H1 (cell line): ENCODE measurements at regions not wholly inside any gene's neighbourhood (a gene's known extent, or its start where the extent isn't known, plus 50 kb on each side); places are given as distances from the start of the nearest gene placed in this dataset.

Experiments
- CTCF ChIA-PET: fragments of 300-600 bp; sonication (Branson Sonifier 250); formaldehyde crosslinking; loops from one replicate; lab custom pipeline; 2021; ENCODE audit not compliant: partially characterized antibody; lab: Charles Lee
- POLR2A ChIA-PET: fragments of 300-600 bp; sonication (Branson Sonifier 250); formaldehyde crosslinking; loops from one replicate; lab custom pipeline; 2021; ENCODE audit warnings: inconsistent platforms; ENCODE audit not compliant: partially characterized antibody; lab: Charles Lee
- DNase-seq, 2 experiments: peaks; one replicate each; pipeline versions ENCODE4 v3.0.0 to v3.0.0-alpha.2; 2010 to 2022; ENCODE audit warnings: low spot score in 2 of 2, low read depth in 1 of 2, mixed read lengths in 1 of 2
- FAIRE-seq: peaks from 2 replicates; lab custom pipeline; 2011; peaks lifted over from hg19 to GRCh38; lab: Jason Lieb, UNC
- H2AFZ ChIP-seq: 2 replicates; pipeline ENCODE4 v1.8.1; 2012; ENCODE audit warnings: low read length, inconsistent platforms
- H2AK5ac ChIP-seq: 2 replicates; pipeline ENCODE4 v1.6.1; 2013; ENCODE audit warnings: low read depth, low read length
- H2BK120ac ChIP-seq: replicated peaks from 2 replicates; pipeline ENCODE3; 2013; ENCODE audit warnings: low read depth, low read length, inconsistent platforms
- H2BK12ac ChIP-seq: 2 replicates; pipeline ENCODE4 v1.6.1; 2013; ENCODE audit warnings: low read depth, low read length
- H2BK15ac ChIP-seq: 2 replicates; pipeline ENCODE4 v1.6.1; 2013; ENCODE audit warnings: low read length
- H2BK20ac ChIP-seq: 2 replicates; pipeline ENCODE4 v1.6.1; 2013; ENCODE audit warnings: low read length
- H2BK5ac ChIP-seq: 2 replicates; pipeline ENCODE4 v1.6.1; 2013; ENCODE audit warnings: low read depth, low read length
- H3K14ac ChIP-seq: 2 replicates; pipeline ENCODE4 v1.6.1; 2013; ENCODE audit warnings: inconsistent platforms; ENCODE audit not compliant: insufficient read length
- H3K18ac ChIP-seq: 2 replicates; pipeline ENCODE4 v1.6.1; 2013; ENCODE audit warnings: low read length; ENCODE audit errors: extremely low read depth
- H3K23ac ChIP-seq: 2 replicates; pipeline ENCODE4 v1.6.1; 2013; ENCODE audit warnings: inconsistent platforms; ENCODE audit not compliant: insufficient read length
- H3K23me2 ChIP-seq: 2 replicates; pipeline ENCODE4 v1.6.1; 2013; ENCODE audit warnings: low read depth, low read length
- H3K27ac ChIP-seq: 2 replicates; pipeline ENCODE4 v1.6.1; 2011; ENCODE audit warnings: low read depth, low read length, inconsistent platforms
- H3K27me3 ChIP-seq, 4 experiments: replicated peaks in 1 of 4; 1 replicate in 1 of 4; 2 replicates in 3 of 4; pipeline versions ENCODE4 v1.6.1 to v1.8.1; 2011 to 2013; ENCODE audit warnings: low read length in 3 of 4, mild to moderate bottlenecking in 3 of 4, inconsistent platforms in 2 of 4, mixed read lengths in 2 of 4, moderate library complexity in 1 of 4; ENCODE audit not compliant: control insufficient read depth in 3 of 4, insufficient read depth in 3 of 4; ENCODE audit errors: extremely low read depth in 1 of 4
- H3K36me3 ChIP-seq, 4 experiments: 2 replicates each; pipeline versions ENCODE4 v1.6.1 to v1.8.1; 2011 to 2013; ENCODE audit warnings: mild to moderate bottlenecking in 4 of 4, low read length in 3 of 4, moderate library complexity in 2 of 4, control low read depth in 1 of 4, inconsistent platforms in 1 of 4; ENCODE audit not compliant: insufficient read depth in 4 of 4, control insufficient read depth in 2 of 4
- H3K4ac ChIP-seq: replicated peaks from 2 replicates; pipeline ENCODE3; 2013; ENCODE audit warnings: low read length, low read depth, mixed read lengths, inconsistent platforms; ENCODE audit not compliant: insufficient read length
- H3K4me1 ChIP-seq, 4 experiments: replicated peaks in 1 of 4; 1 replicate in 1 of 4; 2 replicates in 3 of 4; pipeline versions ENCODE4 v1.6.1 to v1.8.1; 2011 to 2013; ENCODE audit warnings: low read length in 3 of 4, inconsistent platforms in 2 of 4, mixed read lengths in 1 of 4; ENCODE audit not compliant: insufficient read depth in 4 of 4, control insufficient read depth in 3 of 4
- H3K4me2 ChIP-seq, 2 experiments: 2 replicates each; pipeline versions ENCODE4 v1.6.1 to v1.8.1; 2011 to 2013; ENCODE audit warnings: low read depth in 2 of 2, low read length in 2 of 2, control low read depth in 1 of 2, inconsistent platforms in 1 of 2, mild to moderate bottlenecking in 1 of 2; ENCODE audit not compliant: insufficient read depth in 1 of 2
- H3K4me3 ChIP-seq, 4 experiments: fragments of 200-600, 300-600 bp in 1 of 4; sonication (generic), shearing (Covaris generic), sonication (Bioruptor Twin) in 1 of 4; 2 replicates each; pipeline versions ENCODE4 v1.5.1 to v1.8.1; 2011 to 2016; ENCODE audit warnings: low read length in 4 of 4, low read depth in 3 of 4, control low read depth in 2 of 4, inconsistent platforms in 2 of 4, mild to moderate bottlenecking in 2 of 4, mixed read lengths in 1 of 4, moderate library complexity in 1 of 4; ENCODE audit not compliant: insufficient read depth in 2 of 4; ENCODE audit errors: extremely low read depth in 1 of 4
- H3K56ac ChIP-seq: replicated peaks from 2 replicates; pipeline ENCODE3; 2013; ENCODE audit warnings: low read depth, mild to moderate bottlenecking, mixed read lengths, low read length, inconsistent platforms; ENCODE audit not compliant: insufficient read length
- H3K79me1 ChIP-seq: 2 replicates; pipeline ENCODE4 v1.6.1; 2013; ENCODE audit warnings: low read depth, low read length, control low read depth
- H3K79me2 ChIP-seq, 2 experiments: 2 replicates each; pipeline versions ENCODE4 v1.6.1 to v1.8.1; 2012 to 2013; ENCODE audit warnings: low read length in 2 of 2, mild to moderate bottlenecking in 2 of 2, inconsistent platforms in 1 of 2; ENCODE audit not compliant: insufficient read depth in 2 of 2, control insufficient read depth in 1 of 2
- H3K9ac ChIP-seq, 4 experiments: replicated peaks in 1 of 4; 1 replicate in 1 of 4; 2 replicates in 3 of 4; pipeline versions ENCODE4 v1.6.1 to v1.8.1; 2011 to 2013; ENCODE audit warnings: low read depth in 3 of 4, low read length in 3 of 4, control low read depth in 2 of 4, mild to moderate bottlenecking in 2 of 4, moderate library complexity in 2 of 4, inconsistent platforms in 1 of 4; ENCODE audit errors: extremely low read depth in 1 of 4
- H3K9me3 ChIP-seq, 2 experiments: 2 replicates each; pipeline versions ENCODE4 v1.6.1 to v1.8.1; 2012 to 2013; ENCODE audit warnings: mild to moderate bottlenecking in 2 of 2, moderate library complexity in 2 of 2, control low read depth in 1 of 2, inconsistent platforms in 1 of 2, low read depth in 1 of 2, low read length in 1 of 2, mixed read lengths in 1 of 2; ENCODE audit not compliant: insufficient read depth in 2 of 2
- H4K20me1 ChIP-seq, 2 experiments: replicated peaks in 1 of 2; 2 replicates each; pipeline versions ENCODE3 to v1.8.1; 2011 to 2013; ENCODE audit warnings: inconsistent platforms in 2 of 2, low read length in 2 of 2, mild to moderate bottlenecking in 1 of 2; ENCODE audit not compliant: insufficient read depth in 2 of 2, control insufficient read depth in 1 of 2
- H4K5ac ChIP-seq: 2 replicates; pipeline ENCODE4 v1.6.1; 2013; ENCODE audit warnings: low read length, low read depth, mixed read lengths, inconsistent platforms; ENCODE audit not compliant: insufficient read length
- H4K8ac ChIP-seq: 2 replicates; pipeline ENCODE4 v1.8.0; 2013; ENCODE audit warnings: mild to moderate bottlenecking, moderate library complexity, low read length, inconsistent platforms; ENCODE audit not compliant: insufficient read depth; ENCODE audit errors: extremely low read depth
- H4K91ac ChIP-seq: replicated peaks from 2 replicates; pipeline ENCODE3; 2013; ENCODE audit warnings: low read length, mixed read lengths, inconsistent platforms; ENCODE audit not compliant: insufficient read length
- BCL11A ChIP-seq, 2 experiments: IDR thresholded peaks; one replicate each; pipeline ENCODE4 v1.6.1; 2011; ENCODE audit warnings: low read depth in 2 of 2, low read length in 2 of 2, mild to moderate bottlenecking in 2 of 2
- CEBPB ChIP-seq: IDR thresholded peaks from 2 replicates; pipeline ENCODE4 v1.6.1; 2012; ENCODE audit warnings: low read depth, low read length
- EZH2 ChIP-seq: fragments of 200-600 bp; sonication (generic); IDR thresholded peaks from 2 replicates; pipeline ENCODE4 v1.7.1; 2012; ENCODE audit warnings: low read depth, mild to moderate bottlenecking, moderate library complexity, low read length, inconsistent platforms; ENCODE audit not compliant: severe bottlenecking
- HDAC2 ChIP-seq, 2 experiments: fragments of 300-600 bp in 1 of 2; sonication (generic) in 1 of 2; IDR thresholded peaks; 2 replicates each; pipeline ENCODE4 v1.6.1; 2011 to 2012; ENCODE audit warnings: low read depth in 2 of 2, low read length in 2 of 2, mild to moderate bottlenecking in 2 of 2, moderate library complexity in 2 of 2, borderline replicate concordance in 1 of 2, inconsistent platforms in 1 of 2
- KDM5A ChIP-seq: fragments of 200-600 bp; IDR thresholded peaks from 2 replicates; pipeline ENCODE4 v1.7.1; 2012; ENCODE audit warnings: mild to moderate bottlenecking, low read length, inconsistent platforms, mixed read lengths
- NANOG ChIP-seq: IDR thresholded peaks from 2 replicates; pipeline ENCODE4 v1.6.1; 2011; ENCODE audit warnings: low read length, low read depth, mild to moderate bottlenecking, inconsistent platforms; ENCODE audit not compliant: insufficient read depth, poor library complexity, severe bottlenecking
- POLR2AphosphoS5 ChIP-seq: IDR thresholded peaks from 2 replicates; pipeline ENCODE4 v1.6.1; 2011; ENCODE audit warnings: low read depth, low read length
- RFX5 ChIP-seq: IDR thresholded peaks from 2 replicates; pipeline ENCODE4 v1.6.1; 2011; ENCODE audit warnings: low read depth, low read length, improper control_type of control experiment, borderline replicate concordance
- SP2 ChIP-seq: IDR thresholded peaks from 2 replicates; pipeline ENCODE4 v1.6.1; 2012; ENCODE audit warnings: mild to moderate bottlenecking, low read length, inconsistent platforms
- WGBS, 2 experiments: shearing (Covaris generic) in 1 of 2; methylation state at CpG; one replicate each; pipeline versions ENCODE4 v1.1.6 to v1.1.7; 2013 to 2015; ENCODE audit warnings: low lambda C conversion rate in 2 of 2, mixed read lengths in 2 of 2, inconsistent platforms in 1 of 2, low coverage in 1 of 2, missing lambda C conversion rate in 1 of 2; ENCODE audit not compliant: insufficient replicate concordance in 2 of 2, insufficient coverage in 1 of 2, insufficient read length in 1 of 2; ENCODE audit errors: extremely low coverage in 1 of 2, missing lambda C conversion rate in 1 of 2; 5-methylcytosine and 5-hydroxymethylcytosine counted together
- TF ChIP-seq, protein P1 (sequence below), 3 experiments: IDR thresholded peaks; 1 replicate in 2 of 3; 2 replicates in 1 of 3; pipeline versions ENCODE4 v1.5.1 to v1.6.1; 2011; ENCODE audit warnings: low read length in 3 of 3, mild to moderate bottlenecking in 3 of 3, inconsistent platforms in 2 of 3, low read depth in 1 of 3, moderate library complexity in 1 of 3; ENCODE audit not compliant: insufficient read depth in 1 of 3; ENCODE audit errors: control extremely low read depth in 1 of 3

DNA sequence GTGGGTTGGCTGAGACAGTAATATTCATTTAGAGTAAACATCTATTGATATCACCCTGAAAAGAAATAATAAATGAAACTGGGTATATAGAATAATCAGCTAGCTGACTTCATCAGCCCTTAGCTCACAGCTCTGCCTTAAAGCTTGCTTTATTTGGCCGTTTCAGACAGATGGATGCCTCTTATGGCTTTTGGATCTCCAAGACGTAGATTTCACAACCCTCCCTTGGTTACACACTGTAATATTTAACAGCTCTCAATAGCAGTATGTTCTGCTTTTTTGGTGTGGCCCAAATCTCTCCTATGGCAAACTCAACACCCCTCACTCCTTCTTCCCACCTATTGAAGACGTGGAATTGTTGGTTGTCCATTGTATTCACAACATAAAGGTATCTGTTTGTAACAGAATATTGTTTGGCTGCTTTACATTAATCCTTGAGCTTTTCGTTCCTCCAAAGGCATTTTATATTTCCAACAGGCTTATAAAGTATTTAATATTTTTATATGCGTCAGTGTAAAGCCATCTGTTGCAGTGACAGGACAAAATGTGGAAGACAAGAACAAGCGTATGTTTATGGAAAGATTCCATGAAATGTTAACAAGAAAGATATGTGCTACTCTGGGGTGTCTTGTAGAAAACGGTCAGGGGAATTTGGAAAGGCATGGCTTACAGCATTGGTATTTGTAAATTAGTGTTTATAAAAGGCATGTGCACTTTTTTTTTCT, 837.0 kb upstream of the RBFOX1 start:
- H3K36me3 ChIP-seq, result no peaks in the 10 kb centered on the region
- no peaks in the 10 kb centered on the region for H3K79me2 ChIP-seq
- ChIA-PET CTCF (interaction anchor here (0.8 to 1.1 kb wide), 2 partner anchors 16 to 109 kb away, joined by 3 read pairs; no protein-coding TSS in a partner anchor), POLR2A (interaction anchor here (0.6 to 1.4 kb wide), 2 partner anchors 11 to 1260 kb away, joined by 4 to 5 read pairs; no protein-coding TSS in a partner anchor)
- no peak overlapping the region for H3K14ac ChIP-seq
- DNase-seq (no peak), FAIRE-seq (no peak)
- H2BK20ac ChIP-seq, result no peak overlapping the region
- H4K5ac ChIP-seq, result no peak overlapping the region
- H3K27me3 ChIP-seq, result no peaks in the 10 kb centered on the region
- no peak overlapping the region for H2BK120ac ChIP-seq
- H3K56ac ChIP-seq, result no peak overlapping the region
- H2AFZ ChIP-seq, result no peak overlapping the region
- peaks cover 0 to 4% (median 0%) of the 10 kb centered on the region in 4 experiments; a peak in 1 of 7 replicates for H3K4me1 ChIP-seq
- H3K23ac ChIP-seq, result no peak overlapping the region
- H3K27ac ChIP-seq, result no peak overlapping the region
- H2BK15ac ChIP-seq, result no peak overlapping the region
- no peak overlapping the region for H3K4me3 ChIP-seq
- H3K23me2 ChIP-seq, result no peaks in the 10 kb centered on the region; the same call in 1 of the 2 replicates
- H4K8ac ChIP-seq, result no peak overlapping the region
- H3K18ac ChIP-seq, result no peak overlapping the region
- no peaks in the 10 kb centered on the region for H3K79me1 ChIP-seq
- 85% methylated on average over 7 of the region's 7 CpGs; no CpG with 5 or more reads in 1 of the 2 experiments for WGBS, 2 experiments
- no peak overlapping the region for H4K91ac ChIP-seq
- H2AK5ac ChIP-seq, result no peak overlapping the region
- H4K20me1 ChIP-seq, result no peaks in the 10 kb centered on the region
- H2BK12ac ChIP-seq, result no peak overlapping the region
- H3K9me3 ChIP-seq, result no peaks in the 10 kb centered on the region
- H3K4me2 ChIP-seq, result no peak overlapping the region
- H2BK5ac ChIP-seq, result no peak overlapping the region
- no peak overlapping the region for H3K4ac ChIP-seq
- no peak overlapping the region for H3K9ac ChIP-seq
- no peak for TF ChIP-seq BCL11A (IDR thresholded peaks at IDR 0.05; ENCODE audit: low read depth in 2 of 2, low read length in 2 of 2)
- no peak for TF ChIP-seq HDAC2 (IDR thresholded peaks at IDR 0.05; ENCODE audit: borderline replicate concordance in 1 of 2, low read depth in 2 of 2, low read length in 2 of 2)
- no peak for TF ChIP-seq EZH2
- TF ChIP-seq NANOG, result no peak
- TF ChIP-seq POLR2AphosphoS5, result no peak
- no peak for TF ChIP-seq RFX5
- TF ChIP-seq, protein P1, sequence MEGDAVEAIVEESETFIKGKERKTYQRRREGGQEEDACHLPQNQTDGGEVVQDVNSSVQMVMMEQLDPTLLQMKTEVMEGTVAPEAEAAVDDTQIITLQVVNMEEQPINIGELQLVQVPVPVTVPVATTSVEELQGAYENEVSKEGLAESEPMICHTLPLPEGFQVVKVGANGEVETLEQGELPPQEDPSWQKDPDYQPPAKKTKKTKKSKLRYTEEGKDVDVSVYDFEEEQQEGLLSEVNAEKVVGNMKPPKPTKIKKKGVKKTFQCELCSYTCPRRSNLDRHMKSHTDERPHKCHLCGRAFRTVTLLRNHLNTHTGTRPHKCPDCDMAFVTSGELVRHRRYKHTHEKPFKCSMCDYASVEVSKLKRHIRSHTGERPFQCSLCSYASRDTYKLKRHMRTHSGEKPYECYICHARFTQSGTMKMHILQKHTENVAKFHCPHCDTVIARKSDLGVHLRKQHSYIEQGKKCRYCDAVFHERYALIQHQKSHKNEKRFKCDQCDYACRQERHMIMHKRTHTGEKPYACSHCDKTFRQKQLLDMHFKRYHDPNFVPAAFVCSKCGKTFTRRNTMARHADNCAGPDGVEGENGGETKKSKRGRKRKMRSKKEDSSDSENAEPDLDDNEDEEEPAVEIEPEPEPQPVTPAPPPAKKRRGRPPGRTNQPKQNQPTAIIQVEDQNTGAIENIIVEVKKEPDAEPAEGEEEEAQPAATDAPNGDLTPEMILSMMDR (IDR thresholded peaks at IDR 0.05; ENCODE audit: control extremely low read depth in 1 of 3, insufficient read depth in 1 of 3, low read depth in 1 of 3, low read length in 3 of 3), result no peak
- no peak for TF ChIP-seq SP2
- no peak for TF ChIP-seq CEBPB
- TF ChIP-seq KDM5A, result no peak
